Common myeloid progenitor, CD34-positive (primary cell): ENCODE measurements at regions not wholly inside any gene's neighbourhood (a gene's known extent, or its start where the extent isn't known, plus 50 kb on each side); places are given as distances from the start of the nearest gene placed in this dataset.

Experiments used
- CTCF ChIA-PET: fragments of 350-600 bp; sonication (Branson Sonifier 250); formaldehyde crosslinking; loops from one replicate; lab custom pipeline; 2021; ENCODE audit warnings: antibody characterized with exemption; lab: Charles Lee
- POLR2A ChIA-PET: fragments of 350-600 bp; sonication (Branson Sonifier 250); formaldehyde crosslinking; loops from one replicate; lab custom pipeline; 2021; ENCODE audit warnings: antibody characterized with exemption; lab: Charles Lee
- DNase-seq, 3 donors: peaks; one replicate each; pipeline versions ENCODE4 v3.0.0 to v3.0.0-alpha.2; 2013
- H3K27ac ChIP-seq, 2 experiments: 1 replicate in 1 of 2; 2 replicates in 1 of 2; pipeline ENCODE4 v1.7.0; 2013; ENCODE audit warnings: inconsistent platforms in 2 of 2, low read length in 2 of 2, mild to moderate bottlenecking in 2 of 2, low read depth in 1 of 2, moderate library complexity in 1 of 2; ENCODE audit not compliant: severe bottlenecking in 2 of 2, insufficient read depth in 1 of 2, poor library complexity in 1 of 2
- H3K27me3 ChIP-seq, 5 experiments: replicated peaks in 2 of 5; 1 replicate in 3 of 5; 2 replicates in 2 of 5; pipeline versions ENCODE4 v1.6.1 to v1.7.0; 2013; ENCODE audit warnings: low read length in 4 of 5, mild to moderate bottlenecking in 2 of 5, moderate library complexity in 2 of 5, inconsistent platforms in 1 of 5; ENCODE audit not compliant: insufficient read depth in 5 of 5, control insufficient read depth in 4 of 5
- H3K36me3 ChIP-seq, 4 experiments: 1 replicate in 2 of 4; 2 replicates in 2 of 4; pipeline versions ENCODE4 v1.6.1 to v1.7.0; 2013; ENCODE audit warnings: low read length in 3 of 4, control low read depth in 1 of 4, mild to moderate bottlenecking in 1 of 4; ENCODE audit not compliant: control insufficient read depth in 4 of 4, insufficient read depth in 4 of 4
- H3K4me1 ChIP-seq, 4 experiments: 1 replicate in 3 of 4; 2 replicates in 1 of 4; pipeline versions ENCODE4 v1.6.1 to v1.7.1; 2013; ENCODE audit warnings: low read length in 3 of 4, mild to moderate bottlenecking in 3 of 4, control low read depth in 1 of 4, inconsistent platforms in 1 of 4, moderate library complexity in 1 of 4; ENCODE audit not compliant: control insufficient read depth in 4 of 4, insufficient read depth in 4 of 4; ENCODE audit errors: control extremely low read depth in 1 of 4
- H3K4me3 ChIP-seq, 7 experiments: 1 replicate in 4 of 7; 2 replicates in 3 of 7; pipeline versions ENCODE4 v1.5.1 to v1.7.0; 2013; ENCODE audit warnings: mild to moderate bottlenecking in 7 of 7, low read length in 6 of 7, moderate library complexity in 6 of 7, inconsistent platforms in 2 of 7, low read depth in 2 of 7, control low read depth in 1 of 7; ENCODE audit not compliant: insufficient read depth in 4 of 7, control insufficient read depth in 1 of 7; ENCODE audit errors: extremely low read depth in 1 of 7
- H3K9me3 ChIP-seq, 5 experiments: 1 replicate in 4 of 5; 2 replicates in 1 of 5; pipeline versions ENCODE4 v1.6.1 to v1.7.1; 2013; ENCODE audit warnings: low read length in 4 of 5, mild to moderate bottlenecking in 2 of 5, inconsistent platforms in 1 of 5, low read depth in 1 of 5, moderate library complexity in 1 of 5; ENCODE audit not compliant: control insufficient read depth in 4 of 5, insufficient read depth in 2 of 5; ENCODE audit errors: control extremely low read depth in 1 of 5
- WGBS: methylation state at CpG from one replicate; pipeline ENCODE4 v1.1.5; 2013; ENCODE audit not compliant: insufficient coverage; 5-methylcytosine and 5-hydroxymethylcytosine counted together

GRCh38 chr10:61600399-61600798 lies 62.3 kb upstream of the CABCOCO1 start:
- no peak for DNase-seq
- no peaks in the 10 kb centered on the region for H3K36me3 ChIP-seq
- H3K4me1 ChIP-seq, result no peaks in the 10 kb centered on the region
- no peaks in the 10 kb centered on the region for H3K9me3 ChIP-seq
- no peak overlapping the region for H3K4me3 ChIP-seq
- no peaks in the 10 kb centered on the region for H3K27me3 ChIP-seq
- no CpG with 5 or more reads among the region's 1 CpG for WGBS
- H3K27ac ChIP-seq, result no peak overlapping the region
- CTCF ChIA-PET, result interaction anchor here (1.7 kb wide), 1 partner anchor 13 kb away, joined by 4 read pairs; no protein-coding TSS in a partner anchor
- POLR2A ChIA-PET, result no interaction called here

- ChIA-PET CTCF (no interaction called here), POLR2A (no interaction called here)
- Histone ChIP-seq H3K4me3 (no peak overlapping the region), H3K9me3 (no peaks in the 10 kb centered on the region), H3K27ac (no peak overlapping the region), H3K36me3 (no peaks in the 10 kb centered on the region), H3K27me3 (no peaks in the 10 kb centered on the region), H3K4me1 (no peaks in the 10 kb centered on the region)
- no CpG with 5 or more reads among the region's 1 CpG for WGBS
- no peak for DNase-seq
Measured at GRCh38 chr10:61594430-61594829, 68.3 kb upstream of the CABCOCO1 start.

- no peak for DNase-seq
- ChIA-PET POLR2A (no interaction called here), CTCF (no interaction called here)
- Histone ChIP-seq H3K4me3 (no peak overlapping the region), H3K27me3 (no peaks in the 10 kb centered on the region), H3K4me1 (no peaks in the 10 kb centered on the region), H3K9me3 (no peaks in the 10 kb centered on the region), H3K36me3 (no peaks in the 10 kb centered on the region), H3K27ac (no peak overlapping the region)
- 100% methylated on average over 1 of the region's 2 CpGs for WGBS
Measured at GRCh38 chr10:61592581-61592980, 70.1 kb upstream of the CABCOCO1 start.

GRCh38 chr10:61589547-61590243 lies 73.0 kb upstream of the CABCOCO1 start:
- Histone ChIP-seq H3K9me3 (no peaks in the 10 kb centered on the region), H3K27ac (no peak overlapping the region), H3K27me3 (no peaks in the 10 kb centered on the region), H3K4me3 (no peak overlapping the region), H3K4me1 (no peaks in the 10 kb centered on the region), H3K36me3 (no peaks in the 10 kb centered on the region)
- WGBS, result 100% methylated on average over 2 of the region's 5 CpGs
- ChIA-PET CTCF (interaction anchor here (2.0 kb wide), 1 partner anchor 19 kb away, joined by 4 read pairs; no protein-coding TSS in a partner anchor), POLR2A (no interaction called here)
- DNase-seq, result peak in 2 of 3 donors; percentile 28 to 37

- H3K9me3 ChIP-seq, result no peaks in the 10 kb centered on the region
- WGBS, result 65% methylated on average over 2 of the region's 6 CpGs
- H3K4me3 ChIP-seq, result no peak overlapping the region
- no peak for DNase-seq
- no peak overlapping the region for H3K27ac ChIP-seq
- no peaks in the 10 kb centered on the region for H3K36me3 ChIP-seq
- POLR2A ChIA-PET, result no interaction called here
- CTCF ChIA-PET, result interaction anchor here (2.0 kb wide), 1 partner anchor 18 kb away, joined by 4 read pairs; no protein-coding TSS in a partner anchor
- H3K27me3 ChIP-seq, result no peaks in the 10 kb centered on the region
- H3K4me1 ChIP-seq, result no peaks in the 10 kb centered on the region
Measured at GRCh38 chr10:61588770-61589211, 73.9 kb upstream of the CABCOCO1 start.

- H3K27ac ChIP-seq, result no peak overlapping the region
- no peaks in the 10 kb centered on the region for H3K9me3 ChIP-seq
- no peak for DNase-seq
- H3K27me3 ChIP-seq, result no peaks in the 10 kb centered on the region
- CTCF ChIA-PET, result interaction anchor here (0.6 kb wide), 1 partner anchor 14 kb away, joined by 4 read pairs; no protein-coding TSS in a partner anchor
- 100% methylated on average over 1 of the region's 1 CpG for WGBS
- H3K4me3 ChIP-seq, result no peak overlapping the region
- H3K4me1 ChIP-seq, result no peaks in the 10 kb centered on the region
- POLR2A ChIA-PET, result interaction anchor here (0.6 kb wide), 1 partner anchor 48 kb away, joined by 3 read pairs; no protein-coding TSS in a partner anchor
- H3K36me3 ChIP-seq, result no peaks in the 10 kb centered on the region
Measured at GRCh38 chr10:61586829-61587228, 75.9 kb upstream of the CABCOCO1 start.

- no peaks in the 10 kb centered on the region for H3K9me3 ChIP-seq
- 100% methylated on average over 2 of the region's 4 CpGs for WGBS
- CTCF ChIA-PET, result interaction anchor here (1.6 kb wide), 1 partner anchor 9 kb away, joined by 4 read pairs; no protein-coding TSS in a partner anchor
- no peak overlapping the region for H3K27ac ChIP-seq
- H3K27me3 ChIP-seq, result no peaks in the 10 kb centered on the region
- POLR2A ChIA-PET, result no interaction called here
- no peaks in the 10 kb centered on the region for H3K4me1 ChIP-seq
- DNase-seq, result no peak
- H3K4me3 ChIP-seq, result no peak overlapping the region
- H3K36me3 ChIP-seq, result no peaks in the 10 kb centered on the region
Measured at GRCh38 chr10:61580608-61581007, 82.1 kb upstream of the CABCOCO1 start.
